ENCODE measurements at regions not wholly inside any gene's neighbourhood (a gene's known extent, or its start where the extent isn't known, plus 50 kb on each side); places are given as distances from the start of the nearest gene placed in this dataset.

DNA sequence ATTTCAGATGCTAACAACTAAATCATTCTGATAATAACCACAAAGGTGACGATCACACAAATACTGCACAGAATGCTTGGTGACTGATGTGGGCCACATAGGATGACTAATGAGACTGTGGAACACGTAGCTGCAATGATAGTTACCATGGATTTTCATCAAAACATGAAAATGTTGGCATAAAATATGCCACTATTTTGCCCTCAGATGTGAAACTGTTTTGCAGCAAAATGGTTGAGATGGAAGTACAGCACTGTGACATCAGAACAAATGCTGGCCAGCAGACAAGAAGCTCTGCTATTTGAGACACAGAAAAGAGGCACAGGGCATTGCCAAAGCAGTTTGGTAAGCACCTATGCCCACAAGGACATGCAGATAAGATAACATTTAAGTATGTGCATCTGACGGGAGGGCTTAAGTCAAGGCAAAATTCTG is 83.8 kb downstream of the NIBAN1 start (continued):
- TF ChIP-seq, protein P1, sequence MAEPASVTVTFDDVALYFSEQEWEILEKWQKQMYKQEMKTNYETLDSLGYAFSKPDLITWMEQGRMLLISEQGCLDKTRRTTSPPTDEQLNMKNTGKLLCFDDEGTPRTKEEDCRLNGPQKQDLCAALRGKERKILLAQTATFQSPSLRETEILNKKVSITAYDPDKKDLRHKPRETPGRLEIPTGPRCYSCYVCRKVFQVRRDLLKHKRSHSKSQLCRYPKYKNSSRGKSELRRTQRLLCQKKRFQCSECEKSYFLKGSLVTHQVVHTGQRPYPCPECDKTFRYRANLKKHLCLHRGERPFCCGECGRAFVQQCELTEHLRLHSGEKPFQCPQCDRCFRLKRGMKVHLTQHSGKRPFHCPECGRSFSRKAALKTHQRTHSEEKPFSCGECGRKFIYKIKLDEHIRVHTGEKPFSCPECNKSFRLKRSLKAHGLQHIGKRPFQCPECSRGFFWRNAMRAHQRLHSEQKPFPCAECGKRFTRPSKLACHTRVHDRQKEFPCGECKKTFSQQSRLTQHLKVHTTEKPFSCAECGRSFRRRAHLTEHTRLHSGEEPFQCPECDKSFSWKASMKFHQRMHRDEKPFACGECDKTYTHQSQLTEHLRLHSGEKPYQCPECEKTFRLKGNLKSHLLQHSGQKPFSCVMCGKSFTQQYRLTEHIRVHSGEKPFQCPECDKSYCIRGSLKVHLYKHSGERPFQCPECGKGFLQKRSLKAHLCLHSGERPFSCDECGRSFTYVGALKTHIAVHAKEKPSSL (CRISPR knock-in tag; conservative IDR thresholded peaks at IDR 0.05): no peak

DNA sequence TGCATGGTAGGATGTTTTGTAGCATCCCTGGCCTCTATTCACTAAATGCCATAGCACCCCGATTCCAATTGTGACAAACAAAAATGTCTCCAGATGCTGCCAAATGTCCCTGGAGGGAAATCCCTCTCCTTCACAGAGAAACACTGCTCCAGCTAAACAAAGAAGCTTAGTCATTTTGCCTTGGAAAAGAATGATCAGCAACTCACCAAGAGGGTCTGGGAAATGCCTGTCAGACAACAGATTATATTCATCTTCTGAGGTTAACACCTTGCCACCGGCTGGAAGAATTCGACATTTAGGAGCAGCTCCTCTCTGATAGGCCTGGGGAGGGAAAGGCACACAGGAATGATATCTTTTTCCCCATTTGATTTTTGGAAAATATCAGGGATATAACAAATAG is 84.4 kb downstream of the NIBAN1 start:
- peaks cover 23% of the 10 kb centered on the region for H3K27me3 Mint-ChIP-seq (ENCODE audit: low read depth)
- H3K4me1 Mint-ChIP-seq: peaks cover 12% of the 10 kb centered on the region
- H3K9me3 Mint-ChIP-seq: no peaks in the 10 kb centered on the region
- TF ChIP-seq NR2C2 (CRISPR knock-in tag; IDR thresholded peaks at IDR 0.05): no peak
- no peak for TF ChIP-seq MYBL2 (CRISPR knock-in tag; IDR thresholded peaks at IDR 0.05)
- TF ChIP-seq, protein P2, sequence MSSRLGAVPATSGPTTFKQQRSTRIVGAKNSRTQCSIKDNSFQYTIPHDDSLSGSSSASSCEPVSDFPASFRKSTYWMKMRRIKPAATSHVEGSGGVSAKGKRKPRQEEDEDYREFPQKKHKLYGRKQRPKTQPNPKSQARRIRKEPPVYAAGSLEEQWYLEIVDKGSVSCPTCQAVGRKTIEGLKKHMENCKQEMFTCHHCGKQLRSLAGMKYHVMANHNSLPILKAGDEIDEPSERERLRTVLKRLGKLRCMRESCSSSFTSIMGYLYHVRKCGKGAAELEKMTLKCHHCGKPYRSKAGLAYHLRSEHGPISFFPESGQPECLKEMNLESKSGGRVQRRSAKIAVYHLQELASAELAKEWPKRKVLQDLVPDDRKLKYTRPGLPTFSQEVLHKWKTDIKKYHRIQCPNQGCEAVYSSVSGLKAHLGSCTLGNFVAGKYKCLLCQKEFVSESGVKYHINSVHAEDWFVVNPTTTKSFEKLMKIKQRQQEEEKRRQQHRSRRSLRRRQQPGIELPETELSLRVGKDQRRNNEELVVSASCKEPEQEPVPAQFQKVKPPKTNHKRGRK (CRISPR knock-in tag; IDR thresholded peaks at IDR 0.05; ENCODE audit: borderline replicate concordance): no peak
- TF ChIP-seq, protein P3, sequence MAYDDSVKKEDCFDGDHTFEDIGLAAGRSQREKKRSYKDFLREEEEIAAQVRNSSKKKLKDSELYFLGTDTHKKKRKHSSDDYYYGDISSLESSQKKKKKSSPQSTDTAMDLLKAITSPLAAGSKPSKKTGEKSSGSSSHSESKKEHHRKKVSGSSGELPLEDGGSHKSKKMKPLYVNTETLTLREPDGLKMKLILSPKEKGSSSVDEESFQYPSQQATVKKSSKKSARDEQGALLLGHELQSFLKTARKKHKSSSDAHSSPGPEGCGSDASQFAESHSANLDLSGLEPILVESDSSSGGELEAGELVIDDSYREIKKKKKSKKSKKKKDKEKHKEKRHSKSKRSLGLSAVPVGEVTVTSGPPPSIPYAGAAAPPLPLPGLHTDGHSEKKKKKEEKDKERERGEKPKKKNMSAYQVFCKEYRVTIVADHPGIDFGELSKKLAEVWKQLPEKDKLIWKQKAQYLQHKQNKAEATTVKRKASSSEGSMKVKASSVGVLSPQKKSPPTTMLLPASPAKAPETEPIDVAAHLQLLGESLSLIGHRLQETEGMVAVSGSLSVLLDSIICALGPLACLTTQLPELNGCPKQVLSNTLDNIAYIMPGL (CRISPR knock-in tag; IDR thresholded peaks at IDR 0.05): no peak
- TF ChIP-seq, protein P4, sequence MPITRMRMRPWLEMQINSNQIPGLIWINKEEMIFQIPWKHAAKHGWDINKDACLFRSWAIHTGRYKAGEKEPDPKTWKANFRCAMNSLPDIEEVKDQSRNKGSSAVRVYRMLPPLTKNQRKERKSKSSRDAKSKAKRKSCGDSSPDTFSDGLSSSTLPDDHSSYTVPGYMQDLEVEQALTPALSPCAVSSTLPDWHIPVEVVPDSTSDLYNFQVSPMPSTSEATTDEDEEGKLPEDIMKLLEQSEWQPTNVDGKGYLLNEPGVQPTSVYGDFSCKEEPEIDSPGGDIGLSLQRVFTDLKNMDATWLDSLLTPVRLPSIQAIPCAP (CRISPR knock-in tag; IDR thresholded peaks at IDR 0.05): no peak
- TF ChIP-seq, protein P5, sequence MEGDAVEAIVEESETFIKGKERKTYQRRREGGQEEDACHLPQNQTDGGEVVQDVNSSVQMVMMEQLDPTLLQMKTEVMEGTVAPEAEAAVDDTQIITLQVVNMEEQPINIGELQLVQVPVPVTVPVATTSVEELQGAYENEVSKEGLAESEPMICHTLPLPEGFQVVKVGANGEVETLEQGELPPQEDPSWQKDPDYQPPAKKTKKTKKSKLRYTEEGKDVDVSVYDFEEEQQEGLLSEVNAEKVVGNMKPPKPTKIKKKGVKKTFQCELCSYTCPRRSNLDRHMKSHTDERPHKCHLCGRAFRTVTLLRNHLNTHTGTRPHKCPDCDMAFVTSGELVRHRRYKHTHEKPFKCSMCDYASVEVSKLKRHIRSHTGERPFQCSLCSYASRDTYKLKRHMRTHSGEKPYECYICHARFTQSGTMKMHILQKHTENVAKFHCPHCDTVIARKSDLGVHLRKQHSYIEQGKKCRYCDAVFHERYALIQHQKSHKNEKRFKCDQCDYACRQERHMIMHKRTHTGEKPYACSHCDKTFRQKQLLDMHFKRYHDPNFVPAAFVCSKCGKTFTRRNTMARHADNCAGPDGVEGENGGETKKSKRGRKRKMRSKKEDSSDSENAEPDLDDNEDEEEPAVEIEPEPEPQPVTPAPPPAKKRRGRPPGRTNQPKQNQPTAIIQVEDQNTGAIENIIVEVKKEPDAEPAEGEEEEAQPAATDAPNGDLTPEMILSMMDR (IDR thresholded peaks at IDR 0.05): no peak
- TF ChIP-seq, protein P6, sequence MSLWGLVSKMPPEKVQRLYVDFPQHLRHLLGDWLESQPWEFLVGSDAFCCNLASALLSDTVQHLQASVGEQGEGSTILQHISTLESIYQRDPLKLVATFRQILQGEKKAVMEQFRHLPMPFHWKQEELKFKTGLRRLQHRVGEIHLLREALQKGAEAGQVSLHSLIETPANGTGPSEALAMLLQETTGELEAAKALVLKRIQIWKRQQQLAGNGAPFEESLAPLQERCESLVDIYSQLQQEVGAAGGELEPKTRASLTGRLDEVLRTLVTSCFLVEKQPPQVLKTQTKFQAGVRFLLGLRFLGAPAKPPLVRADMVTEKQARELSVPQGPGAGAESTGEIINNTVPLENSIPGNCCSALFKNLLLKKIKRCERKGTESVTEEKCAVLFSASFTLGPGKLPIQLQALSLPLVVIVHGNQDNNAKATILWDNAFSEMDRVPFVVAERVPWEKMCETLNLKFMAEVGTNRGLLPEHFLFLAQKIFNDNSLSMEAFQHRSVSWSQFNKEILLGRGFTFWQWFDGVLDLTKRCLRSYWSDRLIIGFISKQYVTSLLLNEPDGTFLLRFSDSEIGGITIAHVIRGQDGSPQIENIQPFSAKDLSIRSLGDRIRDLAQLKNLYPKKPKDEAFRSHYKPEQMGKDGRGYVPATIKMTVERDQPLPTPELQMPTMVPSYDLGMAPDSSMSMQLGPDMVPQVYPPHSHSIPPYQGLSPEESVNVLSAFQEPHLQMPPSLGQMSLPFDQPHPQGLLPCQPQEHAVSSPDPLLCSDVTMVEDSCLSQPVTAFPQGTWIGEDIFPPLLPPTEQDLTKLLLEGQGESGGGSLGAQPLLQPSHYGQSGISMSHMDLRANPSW (CRISPR knock-in tag; conservative IDR thresholded peaks at IDR 0.05; ENCODE audit: low read depth): no peak
- TF ChIP-seq, protein P7, sequence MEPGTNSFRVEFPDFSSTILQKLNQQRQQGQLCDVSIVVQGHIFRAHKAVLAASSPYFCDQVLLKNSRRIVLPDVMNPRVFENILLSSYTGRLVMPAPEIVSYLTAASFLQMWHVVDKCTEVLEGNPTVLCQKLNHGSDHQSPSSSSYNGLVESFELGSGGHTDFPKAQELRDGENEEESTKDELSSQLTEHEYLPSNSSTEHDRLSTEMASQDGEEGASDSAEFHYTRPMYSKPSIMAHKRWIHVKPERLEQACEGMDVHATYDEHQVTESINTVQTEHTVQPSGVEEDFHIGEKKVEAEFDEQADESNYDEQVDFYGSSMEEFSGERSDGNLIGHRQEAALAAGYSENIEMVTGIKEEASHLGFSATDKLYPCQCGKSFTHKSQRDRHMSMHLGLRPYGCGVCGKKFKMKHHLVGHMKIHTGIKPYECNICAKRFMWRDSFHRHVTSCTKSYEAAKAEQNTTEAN (CRISPR knock-in tag; IDR thresholded peaks at IDR 0.05): no peak
- TF ChIP-seq, protein P8, sequence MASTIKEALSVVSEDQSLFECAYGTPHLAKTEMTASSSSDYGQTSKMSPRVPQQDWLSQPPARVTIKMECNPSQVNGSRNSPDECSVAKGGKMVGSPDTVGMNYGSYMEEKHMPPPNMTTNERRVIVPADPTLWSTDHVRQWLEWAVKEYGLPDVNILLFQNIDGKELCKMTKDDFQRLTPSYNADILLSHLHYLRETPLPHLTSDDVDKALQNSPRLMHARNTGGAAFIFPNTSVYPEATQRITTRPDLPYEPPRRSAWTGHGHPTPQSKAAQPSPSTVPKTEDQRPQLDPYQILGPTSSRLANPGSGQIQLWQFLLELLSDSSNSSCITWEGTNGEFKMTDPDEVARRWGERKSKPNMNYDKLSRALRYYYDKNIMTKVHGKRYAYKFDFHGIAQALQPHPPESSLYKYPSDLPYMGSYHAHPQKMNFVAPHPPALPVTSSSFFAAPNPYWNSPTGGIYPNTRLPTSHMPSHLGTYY (CRISPR knock-in tag; IDR thresholded peaks at IDR 0.05): no peak
- TF ChIP-seq, protein P9, sequence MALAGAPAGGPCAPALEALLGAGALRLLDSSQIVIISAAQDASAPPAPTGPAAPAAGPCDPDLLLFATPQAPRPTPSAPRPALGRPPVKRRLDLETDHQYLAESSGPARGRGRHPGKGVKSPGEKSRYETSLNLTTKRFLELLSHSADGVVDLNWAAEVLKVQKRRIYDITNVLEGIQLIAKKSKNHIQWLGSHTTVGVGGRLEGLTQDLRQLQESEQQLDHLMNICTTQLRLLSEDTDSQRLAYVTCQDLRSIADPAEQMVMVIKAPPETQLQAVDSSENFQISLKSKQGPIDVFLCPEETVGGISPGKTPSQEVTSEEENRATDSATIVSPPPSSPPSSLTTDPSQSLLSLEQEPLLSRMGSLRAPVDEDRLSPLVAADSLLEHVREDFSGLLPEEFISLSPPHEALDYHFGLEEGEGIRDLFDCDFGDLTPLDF (CRISPR knock-in tag; IDR thresholded peaks at IDR 0.05): no peak
- TF ChIP-seq ZNF423 (CRISPR knock-in tag; IDR thresholded peaks at IDR 0.05): no peak
- TF ChIP-seq OVOL2 (CRISPR knock-in tag; IDR thresholded peaks at IDR 0.05; ENCODE audit: borderline replicate concordance): no peak
- no peak for ATAC-seq
- no peak for DNase-seq (ENCODE audit: low spot score)
- ChIA-PET POLR2A (no interaction called here), CTCF (no interaction called here)
- H3K4me3 Mint-ChIP-seq: no peak overlapping the region
- no peak overlapping the region for H3K27ac Mint-ChIP-seq
- H3K36me3 Mint-ChIP-seq: no peaks in the 10 kb centered on the region

Data from WTC11 (cell line).